ENCODE measurements at regions not wholly inside any gene's neighbourhood (a gene's known extent, or its start where the extent isn't known, plus 50 kb on each side); places are given as distances from the start of the nearest gene placed in this dataset.
"Not testable (repeated sequence)": the region's sequence is repeated elsewhere in the genome, so short reads cannot be mapped to it uniquely, and the experiment has no call there.

DNA sequence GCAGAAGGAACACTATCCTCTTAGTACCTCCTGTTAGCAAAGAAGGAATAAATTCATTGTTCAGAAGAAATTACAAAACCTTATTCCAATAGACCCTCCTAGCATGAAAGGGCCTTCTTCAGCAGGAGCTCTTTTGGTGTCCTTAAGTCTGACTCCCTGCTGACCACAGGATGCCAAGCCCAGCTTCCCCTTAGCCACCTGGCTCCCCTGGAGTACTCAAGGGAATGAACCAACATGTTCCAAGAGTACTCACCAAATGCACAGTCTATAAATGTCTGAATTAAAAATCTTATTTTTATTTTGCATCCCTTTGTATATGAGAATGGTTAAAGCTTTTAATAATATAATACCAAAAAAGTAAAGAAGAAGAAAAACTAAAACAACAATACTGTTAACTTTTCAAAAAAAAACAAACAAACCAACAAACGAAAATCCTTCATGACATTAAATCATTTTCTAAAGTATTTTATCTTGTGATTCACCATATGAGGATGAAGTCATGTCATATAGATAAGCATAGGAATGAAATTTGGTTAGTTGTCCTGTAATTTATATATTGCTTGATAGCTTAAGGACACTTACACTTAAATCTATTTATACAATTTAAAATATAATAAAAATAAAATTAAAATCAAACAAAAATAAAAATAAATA is 1355.1 kb downstream of the HACE1 start:
- no peak overlapping the region for H3K9ac ChIP-seq (ENCODE audit: low read length)
- no peaks in the 10 kb centered on the region for H4K20me1 ChIP-seq (ENCODE audit: insufficient read depth)
- H3F3A ChIP-seq (ENCODE audit: insufficient read depth, low read length, poor library complexity, severe bottlenecking): no peaks in the 10 kb centered on the region
- no peaks in the 10 kb centered on the region for H3K79me2 ChIP-seq (replicated peaks; ENCODE audit: insufficient read depth, low read length)
- TF ChIP-seq EZH2 (IDR thresholded peaks at IDR 0.05; ENCODE audit: borderline replicate concordance, insufficient read depth, low read length, poor library complexity, severe bottlenecking) (no peak), RAD21 (conservative IDR thresholded peaks at IDR 0.05) (no peak), POLR2AphosphoS5 (IDR thresholded peaks at IDR 0.05) (no peak), TAF1 (IDR thresholded peaks at IDR 0.05; ENCODE audit: low read depth) (no peak), SMC3 (conservative IDR thresholded peaks at IDR 0.05; ENCODE audit: poor library complexity) (no peak), MXI1 (conservative IDR thresholded peaks at IDR 0.05; ENCODE audit: poor library complexity, severe bottlenecking) (no peak)
- TF ChIP-seq, protein P1, sequence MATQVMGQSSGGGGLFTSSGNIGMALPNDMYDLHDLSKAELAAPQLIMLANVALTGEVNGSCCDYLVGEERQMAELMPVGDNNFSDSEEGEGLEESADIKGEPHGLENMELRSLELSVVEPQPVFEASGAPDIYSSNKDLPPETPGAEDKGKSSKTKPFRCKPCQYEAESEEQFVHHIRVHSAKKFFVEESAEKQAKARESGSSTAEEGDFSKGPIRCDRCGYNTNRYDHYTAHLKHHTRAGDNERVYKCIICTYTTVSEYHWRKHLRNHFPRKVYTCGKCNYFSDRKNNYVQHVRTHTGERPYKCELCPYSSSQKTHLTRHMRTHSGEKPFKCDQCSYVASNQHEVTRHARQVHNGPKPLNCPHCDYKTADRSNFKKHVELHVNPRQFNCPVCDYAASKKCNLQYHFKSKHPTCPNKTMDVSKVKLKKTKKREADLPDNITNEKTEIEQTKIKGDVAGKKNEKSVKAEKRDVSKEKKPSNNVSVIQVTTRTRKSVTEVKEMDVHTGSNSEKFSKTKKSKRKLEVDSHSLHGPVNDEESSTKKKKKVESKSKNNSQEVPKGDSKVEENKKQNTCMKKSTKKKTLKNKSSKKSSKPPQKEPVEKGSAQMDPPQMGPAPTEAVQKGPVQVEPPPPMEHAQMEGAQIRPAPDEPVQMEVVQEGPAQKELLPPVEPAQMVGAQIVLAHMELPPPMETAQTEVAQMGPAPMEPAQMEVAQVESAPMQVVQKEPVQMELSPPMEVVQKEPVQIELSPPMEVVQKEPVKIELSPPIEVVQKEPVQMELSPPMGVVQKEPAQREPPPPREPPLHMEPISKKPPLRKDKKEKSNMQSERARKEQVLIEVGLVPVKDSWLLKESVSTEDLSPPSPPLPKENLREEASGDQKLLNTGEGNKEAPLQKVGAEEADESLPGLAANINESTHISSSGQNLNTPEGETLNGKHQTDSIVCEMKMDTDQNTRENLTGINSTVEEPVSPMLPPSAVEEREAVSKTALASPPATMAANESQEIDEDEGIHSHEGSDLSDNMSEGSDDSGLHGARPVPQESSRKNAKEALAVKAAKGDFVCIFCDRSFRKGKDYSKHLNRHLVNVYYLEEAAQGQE (IDR thresholded peaks at IDR 0.05; ENCODE audit: borderline replicate concordance): no peak
- no peaks in the 10 kb centered on the region for H3K36me3 ChIP-seq (ENCODE audit: insufficient read depth, low read length)
- no peak overlapping the region for H2AFZ ChIP-seq (ENCODE audit: low read depth, low read length)
- no peaks in the 10 kb centered on the region for H3K9me2 ChIP-seq (ENCODE audit: insufficient read depth, low read length)
- H3K4me2 ChIP-seq (ENCODE audit: low read length): no peak overlapping the region
- no peaks in the 10 kb centered on the region for H3K27me3 ChIP-seq (ENCODE audit: insufficient read depth, low read depth, low read length)
- H3K27ac ChIP-seq (ENCODE audit: low read length): no peak overlapping the region
- no peaks in the 10 kb centered on the region for H3K9me3 ChIP-seq (ENCODE audit: low read length)
- no peak overlapping the region for H3K4me3 ChIP-seq (ENCODE audit: low read length)

GRCh38 chr6:103496588-103496987 is 1363.1 kb downstream of the HACE1 start:
- not testable (repeated sequence) for H3K36me3 ChIP-seq (ENCODE audit: insufficient read depth, low read length); H4K20me1 ChIP-seq (ENCODE audit: insufficient read depth); H3K4me2 ChIP-seq (ENCODE audit: low read length); H3K9ac ChIP-seq (ENCODE audit: low read length); H3K27ac ChIP-seq (ENCODE audit: low read length); H3K27me3 ChIP-seq (ENCODE audit: insufficient read depth, low read depth, low read length); H3K9me2 ChIP-seq (ENCODE audit: insufficient read depth, low read length); H3K79me2 ChIP-seq (replicated peaks; ENCODE audit: insufficient read depth, low read length); H3K4me3 ChIP-seq (ENCODE audit: low read length); H2AFZ ChIP-seq (ENCODE audit: low read depth, low read length); H3F3A ChIP-seq (ENCODE audit: insufficient read depth, low read length, poor library complexity, severe bottlenecking); H3K9me3 ChIP-seq (ENCODE audit: low read length)

- Histone ChIP-seq H3F3A (ENCODE audit: insufficient read depth, low read length, poor library complexity, severe bottlenecking) (no peaks in the 10 kb centered on the region), H3K4me2 (ENCODE audit: low read length) (no peak overlapping the region), H3K27me3 (ENCODE audit: insufficient read depth, low read depth, low read length) (no peaks in the 10 kb centered on the region), H3K27ac (ENCODE audit: low read length) (no peak overlapping the region), H4K20me1 (ENCODE audit: insufficient read depth) (no peaks in the 10 kb centered on the region), H3K79me2 (replicated peaks; ENCODE audit: insufficient read depth, low read length) (no peaks in the 10 kb centered on the region), H3K9me2 (ENCODE audit: insufficient read depth, low read length) (no peaks in the 10 kb centered on the region), H2AFZ (ENCODE audit: low read depth, low read length) (no peak overlapping the region), H3K36me3 (ENCODE audit: insufficient read depth, low read length) (no peaks in the 10 kb centered on the region), H3K9ac (ENCODE audit: low read length) (no peak overlapping the region), H3K4me3 (ENCODE audit: low read length) (no peak overlapping the region), H3K9me3 (ENCODE audit: low read length) (no peaks in the 10 kb centered on the region)
- TF ChIP-seq MXI1 (conservative IDR thresholded peaks at IDR 0.05; ENCODE audit: poor library complexity, severe bottlenecking) (no peak), POLR2AphosphoS5 (IDR thresholded peaks at IDR 0.05) (no peak), TAF1 (IDR thresholded peaks at IDR 0.05; ENCODE audit: low read depth) (no peak), EP300 (conservative IDR thresholded peaks at IDR 0.05; ENCODE audit: poor library complexity, severe bottlenecking) (no peak), RAD21 (conservative IDR thresholded peaks at IDR 0.05) (no peak)
- TF ChIP-seq, protein P1 (IDR thresholded peaks at IDR 0.05; ENCODE audit: borderline replicate concordance): no peak
- TF ChIP-seq, protein P2, sequence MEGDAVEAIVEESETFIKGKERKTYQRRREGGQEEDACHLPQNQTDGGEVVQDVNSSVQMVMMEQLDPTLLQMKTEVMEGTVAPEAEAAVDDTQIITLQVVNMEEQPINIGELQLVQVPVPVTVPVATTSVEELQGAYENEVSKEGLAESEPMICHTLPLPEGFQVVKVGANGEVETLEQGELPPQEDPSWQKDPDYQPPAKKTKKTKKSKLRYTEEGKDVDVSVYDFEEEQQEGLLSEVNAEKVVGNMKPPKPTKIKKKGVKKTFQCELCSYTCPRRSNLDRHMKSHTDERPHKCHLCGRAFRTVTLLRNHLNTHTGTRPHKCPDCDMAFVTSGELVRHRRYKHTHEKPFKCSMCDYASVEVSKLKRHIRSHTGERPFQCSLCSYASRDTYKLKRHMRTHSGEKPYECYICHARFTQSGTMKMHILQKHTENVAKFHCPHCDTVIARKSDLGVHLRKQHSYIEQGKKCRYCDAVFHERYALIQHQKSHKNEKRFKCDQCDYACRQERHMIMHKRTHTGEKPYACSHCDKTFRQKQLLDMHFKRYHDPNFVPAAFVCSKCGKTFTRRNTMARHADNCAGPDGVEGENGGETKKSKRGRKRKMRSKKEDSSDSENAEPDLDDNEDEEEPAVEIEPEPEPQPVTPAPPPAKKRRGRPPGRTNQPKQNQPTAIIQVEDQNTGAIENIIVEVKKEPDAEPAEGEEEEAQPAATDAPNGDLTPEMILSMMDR (IDR thresholded peaks at IDR 0.05; ENCODE audit: poor library complexity, severe bottlenecking): no peak
Measured at GRCh38 chr6:103456652-103457051, 1403.1 kb downstream of the HACE1 start.
